ENCODE measurements at regions not wholly inside any gene's neighbourhood (a gene's known extent, or its start where the extent isn't known, plus 50 kb on each side); places are given as distances from the start of the nearest gene placed in this dataset.

DNA sequence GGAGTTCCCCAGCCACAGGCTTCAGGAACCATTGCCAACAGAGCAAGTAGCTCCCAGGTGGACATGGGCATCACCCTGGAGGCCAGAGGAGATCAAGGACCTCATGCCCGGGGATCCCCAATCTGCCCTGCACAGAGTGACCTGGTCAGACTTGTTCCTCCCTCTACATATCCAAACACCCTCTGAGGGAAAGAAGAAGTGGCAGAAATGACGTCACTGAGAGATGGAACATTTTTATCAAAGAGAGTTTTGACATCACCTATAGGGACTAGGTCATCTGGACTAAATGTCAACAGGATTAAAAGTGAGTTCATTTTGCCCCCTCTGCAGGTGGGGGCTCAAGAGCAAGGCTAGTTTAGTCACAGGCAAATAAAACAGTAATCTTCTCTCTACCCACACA, 273.7 kb downstream of the SKAP2 start:
- no peaks in the 10 kb centered on the region for H3K9me3 ChIP-seq (ENCODE audit: insufficient read depth, low read length)
- no peaks in the 10 kb centered on the region for H3K27me3 ChIP-seq (ENCODE audit: insufficient read depth, insufficient read length)
- H3K9ac ChIP-seq (ENCODE audit: insufficient read length, low read depth): no peak overlapping the region
- no peaks in the 10 kb centered on the region for H3K36me3 ChIP-seq (ENCODE audit: insufficient read depth, insufficient read length, low read length)
- TF ChIP-seq YY1 (IDR thresholded peaks at IDR 0.05; ENCODE audit: insufficient read depth, insufficient read length) (no peak), ZNF274 (IDR thresholded peaks at IDR 0.05; ENCODE audit: low read depth, low read length) (no peak), SUZ12 (IDR thresholded peaks at IDR 0.05; ENCODE audit: extremely low read depth, insufficient read depth, insufficient read length) (no peak)
- H3K4me3 ChIP-seq (ENCODE audit: insufficient read length, low read depth): no peak overlapping the region
- DNase-seq (ENCODE audit: low read depth, low spot score): no peak
- H3K4me1 ChIP-seq (ENCODE audit: insufficient read depth, insufficient read length): no peaks in the 10 kb centered on the region

DNA sequence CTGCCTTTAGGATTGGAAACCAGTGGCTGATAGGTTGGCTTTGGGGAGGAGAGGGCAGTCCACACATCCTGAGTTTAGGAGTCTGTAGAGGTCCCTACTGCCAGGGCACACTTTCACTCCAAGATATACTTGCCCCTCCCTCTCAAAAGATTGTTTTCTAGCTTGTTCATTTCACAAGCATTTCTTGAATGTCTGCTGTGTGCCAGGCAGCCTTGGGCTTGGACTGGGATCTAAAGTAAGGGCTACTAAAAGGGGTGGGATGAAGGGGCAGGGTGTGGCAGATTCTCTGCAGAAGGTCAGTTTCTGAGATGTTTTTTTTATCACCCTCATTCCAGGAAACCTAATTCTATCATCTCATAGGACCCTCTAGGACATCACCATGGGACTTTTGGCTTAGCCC, 272.4 kb downstream of the SKAP2 start:
- no peaks in the 10 kb centered on the region for H3K27me3 ChIP-seq (ENCODE audit: insufficient read depth, insufficient read length)
- DNase-seq (ENCODE audit: low read depth, low spot score): no peak
- no peaks in the 10 kb centered on the region for H3K9me3 ChIP-seq (ENCODE audit: insufficient read depth, low read length)
- H3K9ac ChIP-seq (ENCODE audit: insufficient read length, low read depth): no peak overlapping the region
- TF ChIP-seq SUZ12 (IDR thresholded peaks at IDR 0.05; ENCODE audit: extremely low read depth, insufficient read depth, insufficient read length): no peak
- no peak for TF ChIP-seq ZNF274 (IDR thresholded peaks at IDR 0.05; ENCODE audit: low read depth, low read length)
- TF ChIP-seq YY1 (IDR thresholded peaks at IDR 0.05; ENCODE audit: insufficient read depth, insufficient read length): no peak
- no peaks in the 10 kb centered on the region for H3K36me3 ChIP-seq (ENCODE audit: insufficient read depth, insufficient read length, low read length)
- no peaks in the 10 kb centered on the region for H3K4me1 ChIP-seq (ENCODE audit: insufficient read depth, insufficient read length)
- no peak overlapping the region for H3K4me3 ChIP-seq (ENCODE audit: insufficient read length, low read depth)

- H3K4me3 ChIP-seq (ENCODE audit: insufficient read length, low read depth): no peak overlapping the region
- no peaks in the 10 kb centered on the region for H3K36me3 ChIP-seq (ENCODE audit: insufficient read depth, insufficient read length, low read length)
- TF ChIP-seq YY1 (IDR thresholded peaks at IDR 0.05; ENCODE audit: insufficient read depth, insufficient read length): no peak
- no peak for TF ChIP-seq SUZ12 (IDR thresholded peaks at IDR 0.05; ENCODE audit: extremely low read depth, insufficient read depth, insufficient read length)
- TF ChIP-seq ZNF274 (IDR thresholded peaks at IDR 0.05; ENCODE audit: low read depth, low read length): no peak
- H3K9me3 ChIP-seq (ENCODE audit: insufficient read depth, low read length): no peaks in the 10 kb centered on the region
- no peak for DNase-seq (ENCODE audit: low read depth, low spot score)
- H3K27me3 ChIP-seq (ENCODE audit: insufficient read depth, insufficient read length): no peaks in the 10 kb centered on the region
- H3K4me1 ChIP-seq (ENCODE audit: insufficient read depth, insufficient read length): no peaks in the 10 kb centered on the region
- no peak overlapping the region for H3K9ac ChIP-seq (ENCODE audit: insufficient read length, low read depth)
Observed at GRCh38 chr7:26593393-26593792, 271.0 kb downstream of the SKAP2 start.

GRCh38 chr7:26593896-26594295, 270.5 kb downstream of the SKAP2 start:
- H3K36me3 ChIP-seq (ENCODE audit: insufficient read depth, insufficient read length, low read length): no peaks in the 10 kb centered on the region
- no peaks in the 10 kb centered on the region for H3K27me3 ChIP-seq (ENCODE audit: insufficient read depth, insufficient read length)
- no peaks in the 10 kb centered on the region for H3K9me3 ChIP-seq (ENCODE audit: insufficient read depth, low read length)
- TF ChIP-seq ZNF274 (IDR thresholded peaks at IDR 0.05; ENCODE audit: low read depth, low read length) (no peak), YY1 (IDR thresholded peaks at IDR 0.05; ENCODE audit: insufficient read depth, insufficient read length) (no peak), SUZ12 (IDR thresholded peaks at IDR 0.05; ENCODE audit: extremely low read depth, insufficient read depth, insufficient read length) (no peak)
- no peak overlapping the region for H3K9ac ChIP-seq (ENCODE audit: insufficient read length, low read depth)
- no peak for DNase-seq (ENCODE audit: low read depth, low spot score)
- H3K4me3 ChIP-seq (ENCODE audit: insufficient read length, low read depth): no peak overlapping the region
- no peaks in the 10 kb centered on the region for H3K4me1 ChIP-seq (ENCODE audit: insufficient read depth, insufficient read length)

- H3K9ac ChIP-seq (ENCODE audit: insufficient read length, low read depth): no peak overlapping the region
- H3K27me3 ChIP-seq (ENCODE audit: insufficient read depth, insufficient read length): no peaks in the 10 kb centered on the region
- no peaks in the 10 kb centered on the region for H3K4me1 ChIP-seq (ENCODE audit: insufficient read depth, insufficient read length)
- no peak for TF ChIP-seq SUZ12 (IDR thresholded peaks at IDR 0.05; ENCODE audit: extremely low read depth, insufficient read depth, insufficient read length)
- TF ChIP-seq YY1 (IDR thresholded peaks at IDR 0.05; ENCODE audit: insufficient read depth, insufficient read length): no peak
- TF ChIP-seq ZNF274 (IDR thresholded peaks at IDR 0.05; ENCODE audit: low read depth, low read length): no peak
- no peak overlapping the region for H3K4me3 ChIP-seq (ENCODE audit: insufficient read length, low read depth)
- no peaks in the 10 kb centered on the region for H3K9me3 ChIP-seq (ENCODE audit: insufficient read depth, low read length)
- no peaks in the 10 kb centered on the region for H3K36me3 ChIP-seq (ENCODE audit: insufficient read depth, insufficient read length, low read length)
- DNase-seq (ENCODE audit: low read depth, low spot score): no peak
Observed at GRCh38 chr7:26594553-26594952, 269.8 kb downstream of the SKAP2 start.

GRCh38 chr7:26598867-26599266, 265.5 kb downstream of the SKAP2 start:
- Histone ChIP-seq H3K9ac (ENCODE audit: insufficient read length, low read depth) (no peak overlapping the region), H3K36me3 (ENCODE audit: insufficient read depth, insufficient read length, low read length) (no peaks in the 10 kb centered on the region), H3K27me3 (ENCODE audit: insufficient read depth, insufficient read length) (no peaks in the 10 kb centered on the region), H3K4me1 (ENCODE audit: insufficient read depth, insufficient read length) (no peaks in the 10 kb centered on the region), H3K4me3 (ENCODE audit: insufficient read length, low read depth) (no peak overlapping the region), H3K9me3 (ENCODE audit: insufficient read depth, low read length) (no peaks in the 10 kb centered on the region)
- TF ChIP-seq YY1 (IDR thresholded peaks at IDR 0.05; ENCODE audit: insufficient read depth, insufficient read length): no peak
- TF ChIP-seq SUZ12 (IDR thresholded peaks at IDR 0.05; ENCODE audit: extremely low read depth, insufficient read depth, insufficient read length): no peak
- TF ChIP-seq ZNF274 (IDR thresholded peaks at IDR 0.05; ENCODE audit: low read depth, low read length): no peak
- no peak for DNase-seq (ENCODE audit: low read depth, low spot score)

GRCh38 chr7:26599982-26600381, 264.4 kb downstream of the SKAP2 start:
- Histone ChIP-seq H3K9ac (ENCODE audit: insufficient read length, low read depth) (no peak overlapping the region), H3K4me1 (ENCODE audit: insufficient read depth, insufficient read length) (no peaks in the 10 kb centered on the region), H3K27me3 (ENCODE audit: insufficient read depth, insufficient read length) (no peaks in the 10 kb centered on the region), H3K4me3 (ENCODE audit: insufficient read length, low read depth) (no peak overlapping the region), H3K9me3 (ENCODE audit: insufficient read depth, low read length) (no peaks in the 10 kb centered on the region), H3K36me3 (ENCODE audit: insufficient read depth, insufficient read length, low read length) (no peaks in the 10 kb centered on the region)
- no peak for DNase-seq (ENCODE audit: low read depth, low spot score)
- no peak for TF ChIP-seq SUZ12 (IDR thresholded peaks at IDR 0.05; ENCODE audit: extremely low read depth, insufficient read depth, insufficient read length)
- TF ChIP-seq ZNF274 (IDR thresholded peaks at IDR 0.05; ENCODE audit: low read depth, low read length): no peak
- no peak for TF ChIP-seq YY1 (IDR thresholded peaks at IDR 0.05; ENCODE audit: insufficient read depth, insufficient read length)

DNA sequence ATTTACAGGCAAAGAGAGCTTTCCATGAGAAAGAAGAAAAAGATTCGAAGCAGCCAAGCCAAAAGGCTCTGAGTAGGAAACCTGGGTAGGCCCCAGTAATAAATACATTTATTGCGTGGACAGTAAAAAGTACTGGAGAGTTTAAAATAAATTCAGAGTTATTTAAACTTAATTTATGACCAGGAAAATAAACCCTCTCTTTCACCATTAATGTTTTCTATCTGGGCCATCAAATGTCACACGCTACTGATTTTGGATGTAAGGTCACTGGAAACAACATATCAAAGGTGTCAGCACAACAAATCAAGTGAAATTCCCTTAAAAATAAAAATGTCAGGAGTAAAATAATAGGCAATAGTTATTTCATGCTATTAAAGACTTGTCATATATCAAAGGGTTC, 264.0 kb downstream of the SKAP2 start:
- no peak overlapping the region for H3K4me3 ChIP-seq (ENCODE audit: insufficient read length, low read depth)
- TF ChIP-seq YY1 (IDR thresholded peaks at IDR 0.05; ENCODE audit: insufficient read depth, insufficient read length): no peak
- TF ChIP-seq ZNF274 (IDR thresholded peaks at IDR 0.05; ENCODE audit: low read depth, low read length): no peak
- no peak for TF ChIP-seq SUZ12 (IDR thresholded peaks at IDR 0.05; ENCODE audit: extremely low read depth, insufficient read depth, insufficient read length)
- no peak for DNase-seq (ENCODE audit: low read depth, low spot score)
- no peaks in the 10 kb centered on the region for H3K9me3 ChIP-seq (ENCODE audit: insufficient read depth, low read length)
- no peak overlapping the region for H3K9ac ChIP-seq (ENCODE audit: insufficient read length, low read depth)
- no peaks in the 10 kb centered on the region for H3K4me1 ChIP-seq (ENCODE audit: insufficient read depth, insufficient read length)
- no peaks in the 10 kb centered on the region for H3K27me3 ChIP-seq (ENCODE audit: insufficient read depth, insufficient read length)
- H3K36me3 ChIP-seq (ENCODE audit: insufficient read depth, insufficient read length, low read length): no peaks in the 10 kb centered on the region
